Panc1 (cell line): ENCODE measurements at regions not wholly inside any gene's neighbourhood (a gene's known extent, or its start where the extent isn't known, plus 50 kb on each side); places are given as distances from the start of the nearest gene placed in this dataset.

Source experiments
- ATAC-seq: fragments of 200-7000 bp; cut with Tn5 transposase; 2 replicates; pipeline ENCODE4 v1.9.1; 2020; ENCODE audit warnings: mild to moderate bottlenecking, moderate library complexity
- BruUV-seq: library from RNA; stranded (reverse); fragments of 400-500 nt; replicated peaks from 2 replicates; lab custom pipeline; 2021; lab: Mats Ljungman, UMichigan
- CTCF ChIA-PET: fragments of 300-600 bp; sonication (Branson Sonifier 250); formaldehyde crosslinking; loops from one replicate; lab custom pipeline; 2022; ENCODE audit warnings: antibody characterized with exemption; lab: Charles Lee
- POLR2A ChIA-PET: fragments of 300-600 bp; sonication (Branson Sonifier 250); formaldehyde crosslinking; loops from one replicate; lab custom pipeline; 2022; ENCODE audit warnings: antibody characterized with exemption; lab: Charles Lee
- DNase-seq: peaks from one replicate; pipeline ENCODE4 v3.0.0-alpha.2; 2010; ENCODE audit warnings: low read depth, low spot score
- H3K27ac ChIP-seq: 2 replicates; pipeline ENCODE4 v1.5.1; 2011; ENCODE audit warnings: mild to moderate bottlenecking, low read length, inconsistent platforms
- H3K27me3 ChIP-seq: fragments of 200-500 bp; sonication (Bioruptor generic); 2 replicates; pipeline ENCODE4 v1.6.0; 2014; ENCODE audit warnings: low read length, inconsistent platforms; ENCODE audit not compliant: control insufficient read depth, insufficient read depth
- H3K36me3 ChIP-seq: fragments of 200-500 bp; sonication (Bioruptor generic); 2 replicates; pipeline ENCODE4 v1.5.1; 2014; ENCODE audit warnings: inconsistent platforms, mild to moderate bottlenecking, low read length, moderate library complexity; ENCODE audit not compliant: control insufficient read depth, insufficient read depth
- H3K4me1 ChIP-seq: 2 replicates; pipeline ENCODE4 v1.5.1; 2011; ENCODE audit warnings: inconsistent platforms, mild to moderate bottlenecking, low read length, moderate library complexity; ENCODE audit not compliant: control insufficient read depth, insufficient read depth
- H3K4me3 ChIP-seq, 2 experiments: 2 replicates each; pipeline ENCODE4 v1.5.1; 2011 to 2012; ENCODE audit warnings: low read depth in 2 of 2, low read length in 2 of 2, mild to moderate bottlenecking in 2 of 2, inconsistent platforms in 1 of 2, moderate library complexity in 1 of 2
- H3K9me3 ChIP-seq: fragments of 200-500 bp; sonication (Bioruptor generic); 2 replicates; pipeline ENCODE4 v1.5.1; 2014; ENCODE audit warnings: low read depth, mild to moderate bottlenecking, inconsistent platforms, low read length, moderate library complexity; ENCODE audit not compliant: control insufficient read depth, insufficient read depth
- POLR2AphosphoS5 ChIP-seq: IDR thresholded peaks from 2 replicates; pipeline ENCODE4 v1.6.1; 2012; ENCODE audit warnings: mild to moderate bottlenecking, low read depth, low read length, moderate library complexity
- SIN3A ChIP-seq: IDR thresholded peaks from 2 replicates; pipeline ENCODE4 v1.6.1; 2012; ENCODE audit warnings: low read depth, mild to moderate bottlenecking, low read length, moderate library complexity, borderline replicate concordance; ENCODE audit not compliant: insufficient read depth
- TCF7L2 ChIP-seq: IDR thresholded peaks from 2 replicates; pipeline ENCODE4 v1.6.1; 2011; ENCODE audit warnings: mild to moderate bottlenecking, low read depth, low read length, inconsistent platforms
- in situ Hi-C: cut with HindIII; loops from 2 replicates; pipeline ENCODE4 v1.10.0; 2016; ENCODE audit warnings: low sequenced_read_pairs, low pct_unique_long_range_greater_than_20kb
- intact Hi-C: fragments of 100-400 bp; cut with micrococcal nuclease; formaldehyde crosslinking; loops from one replicate; pipeline ENCODE4 v1.10.0; 2022; ENCODE audit not compliant: unreplicated experiment
- TF ChIP-seq, protein P1 (sequence below), 2 experiments: IDR thresholded peaks; 2 replicates each; pipeline ENCODE4 v1.6.1; 2011 to 2012; ENCODE audit warnings: low read depth in 2 of 2, control low read depth in 1 of 2, low read length in 1 of 2, mild to moderate bottlenecking in 1 of 2, moderate library complexity in 1 of 2; ENCODE audit not compliant: insufficient read depth in 1 of 2
- TF ChIP-seq, protein P2 (sequence below): fragments of 450-650 bp; IDR thresholded peaks from 2 replicates; pipeline ENCODE4 v1.5.1; 2017; ENCODE audit warnings: mild to moderate bottlenecking

DNA sequence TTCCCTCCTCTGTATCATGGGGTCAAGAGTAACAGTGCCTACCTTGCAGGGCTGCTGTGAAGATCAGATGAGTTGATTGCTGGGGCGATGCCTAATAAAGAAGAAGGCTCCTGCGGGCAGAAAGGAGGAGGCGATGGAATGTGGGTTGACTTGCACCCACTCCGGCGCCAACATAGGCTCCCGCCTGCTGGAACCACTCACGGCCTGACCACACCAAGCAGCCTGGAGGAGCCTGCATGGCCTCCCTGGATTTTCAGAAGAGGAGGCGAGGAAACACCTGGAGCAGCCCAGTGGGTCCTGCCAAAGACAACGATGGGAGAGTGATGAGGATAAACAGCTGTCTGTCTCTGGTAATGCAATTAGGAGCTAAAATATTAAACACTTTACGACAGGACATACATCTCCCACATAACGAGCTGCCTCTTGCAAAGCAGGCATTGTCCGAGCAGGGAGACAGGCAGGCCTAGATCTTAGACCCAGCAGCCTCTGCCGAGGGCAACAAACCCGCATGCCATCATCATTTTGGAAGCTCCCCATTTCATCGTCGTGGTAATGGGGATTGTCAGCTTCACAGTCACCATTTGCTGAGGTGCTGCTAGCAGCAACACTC is 302.9 kb upstream of the ZMIZ1 start:
- H3K4me3 ChIP-seq: no peak overlapping the region
- H3K27me3 ChIP-seq: no peaks in the 10 kb centered on the region
- ChIA-PET POLR2A (no interaction called here), CTCF (no interaction called here)
- intact Hi-C loops (no loop called here), in situ Hi-C loops (no loop called here)
- no peaks in the 10 kb centered on the region for H3K36me3 ChIP-seq
- TF ChIP-seq TCF7L2 (no peak), POLR2AphosphoS5 (no peak), SIN3A (no peak)
- TF ChIP-seq, protein P1, sequence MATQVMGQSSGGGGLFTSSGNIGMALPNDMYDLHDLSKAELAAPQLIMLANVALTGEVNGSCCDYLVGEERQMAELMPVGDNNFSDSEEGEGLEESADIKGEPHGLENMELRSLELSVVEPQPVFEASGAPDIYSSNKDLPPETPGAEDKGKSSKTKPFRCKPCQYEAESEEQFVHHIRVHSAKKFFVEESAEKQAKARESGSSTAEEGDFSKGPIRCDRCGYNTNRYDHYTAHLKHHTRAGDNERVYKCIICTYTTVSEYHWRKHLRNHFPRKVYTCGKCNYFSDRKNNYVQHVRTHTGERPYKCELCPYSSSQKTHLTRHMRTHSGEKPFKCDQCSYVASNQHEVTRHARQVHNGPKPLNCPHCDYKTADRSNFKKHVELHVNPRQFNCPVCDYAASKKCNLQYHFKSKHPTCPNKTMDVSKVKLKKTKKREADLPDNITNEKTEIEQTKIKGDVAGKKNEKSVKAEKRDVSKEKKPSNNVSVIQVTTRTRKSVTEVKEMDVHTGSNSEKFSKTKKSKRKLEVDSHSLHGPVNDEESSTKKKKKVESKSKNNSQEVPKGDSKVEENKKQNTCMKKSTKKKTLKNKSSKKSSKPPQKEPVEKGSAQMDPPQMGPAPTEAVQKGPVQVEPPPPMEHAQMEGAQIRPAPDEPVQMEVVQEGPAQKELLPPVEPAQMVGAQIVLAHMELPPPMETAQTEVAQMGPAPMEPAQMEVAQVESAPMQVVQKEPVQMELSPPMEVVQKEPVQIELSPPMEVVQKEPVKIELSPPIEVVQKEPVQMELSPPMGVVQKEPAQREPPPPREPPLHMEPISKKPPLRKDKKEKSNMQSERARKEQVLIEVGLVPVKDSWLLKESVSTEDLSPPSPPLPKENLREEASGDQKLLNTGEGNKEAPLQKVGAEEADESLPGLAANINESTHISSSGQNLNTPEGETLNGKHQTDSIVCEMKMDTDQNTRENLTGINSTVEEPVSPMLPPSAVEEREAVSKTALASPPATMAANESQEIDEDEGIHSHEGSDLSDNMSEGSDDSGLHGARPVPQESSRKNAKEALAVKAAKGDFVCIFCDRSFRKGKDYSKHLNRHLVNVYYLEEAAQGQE (IDR thresholded peaks at IDR 0.05; ENCODE audit: insufficient read depth in 1 of 2, low read depth in 2 of 2, low read length in 1 of 2): no peak
- TF ChIP-seq, protein P2, sequence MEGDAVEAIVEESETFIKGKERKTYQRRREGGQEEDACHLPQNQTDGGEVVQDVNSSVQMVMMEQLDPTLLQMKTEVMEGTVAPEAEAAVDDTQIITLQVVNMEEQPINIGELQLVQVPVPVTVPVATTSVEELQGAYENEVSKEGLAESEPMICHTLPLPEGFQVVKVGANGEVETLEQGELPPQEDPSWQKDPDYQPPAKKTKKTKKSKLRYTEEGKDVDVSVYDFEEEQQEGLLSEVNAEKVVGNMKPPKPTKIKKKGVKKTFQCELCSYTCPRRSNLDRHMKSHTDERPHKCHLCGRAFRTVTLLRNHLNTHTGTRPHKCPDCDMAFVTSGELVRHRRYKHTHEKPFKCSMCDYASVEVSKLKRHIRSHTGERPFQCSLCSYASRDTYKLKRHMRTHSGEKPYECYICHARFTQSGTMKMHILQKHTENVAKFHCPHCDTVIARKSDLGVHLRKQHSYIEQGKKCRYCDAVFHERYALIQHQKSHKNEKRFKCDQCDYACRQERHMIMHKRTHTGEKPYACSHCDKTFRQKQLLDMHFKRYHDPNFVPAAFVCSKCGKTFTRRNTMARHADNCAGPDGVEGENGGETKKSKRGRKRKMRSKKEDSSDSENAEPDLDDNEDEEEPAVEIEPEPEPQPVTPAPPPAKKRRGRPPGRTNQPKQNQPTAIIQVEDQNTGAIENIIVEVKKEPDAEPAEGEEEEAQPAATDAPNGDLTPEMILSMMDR: no peak
- ATAC-seq (no peak), DNase-seq (no peak)
- H3K9me3 ChIP-seq: no peaks in the 10 kb centered on the region
- no peak overlapping the region for H3K27ac ChIP-seq
- no peaks in the 10 kb centered on the region for H3K4me1 ChIP-seq
- no TSS peak for BruUV-seq

DNA sequence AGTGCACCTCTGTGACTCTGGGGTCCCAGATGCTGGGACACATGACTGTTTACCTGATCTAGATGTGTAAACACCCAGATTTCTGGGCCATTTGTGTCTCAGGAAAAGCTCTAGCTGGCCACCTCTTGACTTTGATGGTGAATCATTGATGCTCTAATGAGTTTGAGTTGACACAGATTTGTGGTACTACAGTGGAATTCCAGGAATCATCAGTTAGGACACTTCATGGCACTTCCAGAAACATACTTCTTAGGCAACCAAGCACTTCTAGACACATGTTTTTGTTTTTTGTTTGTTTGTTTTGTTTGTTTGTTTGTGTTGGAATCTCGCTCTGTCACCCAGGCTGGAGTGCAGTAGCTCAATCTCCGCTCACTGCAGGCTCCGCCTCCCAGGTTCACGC is 302.2 kb upstream of the ZMIZ1 start:
- ChIA-PET POLR2A (interaction anchor here (0.6 kb wide), 1 partner anchor 522 kb away, joined by 3 read pairs; no protein-coding TSS in a partner anchor), CTCF (no interaction called here)
- no peaks in the 10 kb centered on the region for H3K9me3 ChIP-seq
- no peaks in the 10 kb centered on the region for H3K36me3 ChIP-seq
- H3K27me3 ChIP-seq: no peaks in the 10 kb centered on the region
- no TSS peak for BruUV-seq
- no peak for ATAC-seq
- H3K4me3 ChIP-seq: no peak overlapping the region
- H3K4me1 ChIP-seq: no peaks in the 10 kb centered on the region
- TF ChIP-seq SIN3A: no peak
- TF ChIP-seq TCF7L2: no peak
- TF ChIP-seq, protein P1 (IDR thresholded peaks at IDR 0.05; ENCODE audit: insufficient read depth in 1 of 2, low read depth in 2 of 2, low read length in 1 of 2): no peak
- TF ChIP-seq, protein P2: no peak
- no peak for TF ChIP-seq POLR2AphosphoS5
- intact Hi-C loops: no loop called here
- H3K27ac ChIP-seq: no peak overlapping the region
- in situ Hi-C loops: no loop called here
- no peak for DNase-seq
